ENCODE measurements at regions not wholly inside any gene's neighbourhood (a gene's known extent, or its start where the extent isn't known, plus 50 kb on each side); places are given as distances from the start of the nearest gene placed in this dataset.

DNA sequence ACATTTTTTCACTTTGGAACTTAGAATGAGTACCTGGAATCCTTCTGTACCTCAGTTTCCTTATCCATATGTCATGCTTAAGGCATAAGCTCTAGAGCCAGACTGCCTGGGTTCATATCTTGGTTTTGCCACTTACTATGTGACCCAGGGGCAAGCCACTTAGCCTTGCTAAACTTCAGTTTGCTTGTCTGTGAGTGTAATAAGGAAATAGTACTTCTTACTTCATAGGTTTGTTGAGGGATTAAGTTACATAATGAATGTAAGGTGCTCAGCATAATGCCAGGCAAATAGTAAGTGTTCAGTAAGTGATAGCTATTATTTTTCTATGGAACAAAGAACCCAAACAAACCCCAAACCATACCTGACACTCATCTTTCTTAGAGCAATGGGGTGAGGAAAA lies 225.1 kb downstream of the BCAT1 start:
- no peak for DNase-seq (ENCODE audit: low read depth)

DNA sequence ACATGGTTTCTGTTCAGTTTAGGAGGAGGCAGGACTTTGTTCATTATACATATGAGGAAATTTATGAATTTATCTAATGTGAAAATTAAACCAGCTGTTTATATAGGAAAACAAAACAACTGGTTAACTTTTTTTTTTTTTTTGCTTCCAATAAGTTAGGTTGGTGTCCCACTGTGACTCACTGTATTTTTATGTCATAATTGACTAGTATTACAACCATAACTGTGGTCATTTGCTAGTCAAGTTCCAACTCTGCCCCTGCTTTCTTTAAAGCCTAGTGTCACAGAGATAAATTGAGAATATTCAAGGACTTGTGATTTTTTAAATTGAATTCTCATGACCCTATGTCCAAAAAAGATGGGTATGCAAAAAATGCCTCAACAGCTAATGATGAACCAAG lies 227.7 kb downstream of the BCAT1 start:
- DNase-seq (ENCODE audit: low read depth) = no peak

DNA sequence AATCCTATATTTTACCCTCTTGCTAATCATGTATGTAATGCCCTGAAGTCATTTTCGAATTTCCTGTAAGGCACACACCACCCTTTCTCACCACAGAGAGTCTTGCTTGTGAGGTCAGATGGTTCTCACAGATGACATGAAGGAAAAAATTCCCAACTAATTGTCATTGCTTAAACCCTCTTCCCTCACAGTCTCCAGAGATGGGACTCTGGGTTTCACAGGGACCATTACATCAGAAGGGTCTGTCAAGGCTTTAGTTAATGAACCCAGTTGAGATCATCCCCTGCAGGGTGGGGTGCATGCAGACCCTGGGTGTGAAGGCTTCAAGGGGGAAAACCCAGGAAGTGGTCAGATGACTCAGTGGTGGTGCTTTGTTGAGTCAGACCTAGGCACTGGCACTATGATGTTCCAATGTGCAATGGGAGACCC lies 229.6 kb downstream of the BCAT1 start:
- peak; percentile 52 for DNase-seq (ENCODE audit: low read depth)

DNA sequence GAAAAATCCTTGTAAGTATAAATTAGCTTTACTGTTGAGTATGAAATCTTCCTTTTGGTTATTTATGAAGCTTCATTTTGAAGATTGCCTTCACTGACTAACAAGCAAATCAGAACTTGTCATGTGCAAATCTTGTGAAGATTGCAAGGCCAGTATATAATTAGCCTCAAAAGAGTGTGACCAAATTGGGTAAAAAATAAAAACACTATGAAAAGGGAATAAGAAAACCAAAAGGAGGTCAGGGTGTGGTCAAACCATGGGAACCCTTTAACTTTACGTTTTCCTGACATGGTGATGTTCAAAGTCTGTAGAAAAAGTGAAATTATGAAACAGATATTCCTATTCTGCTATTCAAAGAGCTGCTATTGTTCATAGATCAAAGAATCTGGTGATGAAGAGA lies 230.3 kb downstream of the BCAT1 start:
- DNase-seq (ENCODE audit: low read depth) = no peak

DNA sequence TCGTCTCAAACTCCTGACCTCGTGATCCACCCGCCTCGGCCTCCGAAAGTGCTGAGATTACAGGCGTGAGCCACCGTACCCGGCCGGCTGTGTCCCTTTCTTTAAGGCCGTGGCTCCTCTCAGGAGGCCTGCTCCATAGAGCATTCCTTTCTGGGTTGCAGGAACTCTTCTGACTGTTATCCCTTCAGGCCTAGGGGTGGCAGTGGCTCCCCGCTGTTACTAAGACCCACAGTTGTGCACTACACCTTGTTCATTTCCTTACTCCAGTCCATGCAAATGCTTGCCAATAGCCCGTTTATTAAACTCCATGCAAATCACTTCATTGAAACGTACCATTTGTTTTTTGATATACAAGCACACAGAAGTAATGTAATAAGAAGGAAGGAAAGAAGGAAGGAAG lies 234.7 kb downstream of the BCAT1 start:
- no peak for DNase-seq (ENCODE audit: low read depth)

DNA sequence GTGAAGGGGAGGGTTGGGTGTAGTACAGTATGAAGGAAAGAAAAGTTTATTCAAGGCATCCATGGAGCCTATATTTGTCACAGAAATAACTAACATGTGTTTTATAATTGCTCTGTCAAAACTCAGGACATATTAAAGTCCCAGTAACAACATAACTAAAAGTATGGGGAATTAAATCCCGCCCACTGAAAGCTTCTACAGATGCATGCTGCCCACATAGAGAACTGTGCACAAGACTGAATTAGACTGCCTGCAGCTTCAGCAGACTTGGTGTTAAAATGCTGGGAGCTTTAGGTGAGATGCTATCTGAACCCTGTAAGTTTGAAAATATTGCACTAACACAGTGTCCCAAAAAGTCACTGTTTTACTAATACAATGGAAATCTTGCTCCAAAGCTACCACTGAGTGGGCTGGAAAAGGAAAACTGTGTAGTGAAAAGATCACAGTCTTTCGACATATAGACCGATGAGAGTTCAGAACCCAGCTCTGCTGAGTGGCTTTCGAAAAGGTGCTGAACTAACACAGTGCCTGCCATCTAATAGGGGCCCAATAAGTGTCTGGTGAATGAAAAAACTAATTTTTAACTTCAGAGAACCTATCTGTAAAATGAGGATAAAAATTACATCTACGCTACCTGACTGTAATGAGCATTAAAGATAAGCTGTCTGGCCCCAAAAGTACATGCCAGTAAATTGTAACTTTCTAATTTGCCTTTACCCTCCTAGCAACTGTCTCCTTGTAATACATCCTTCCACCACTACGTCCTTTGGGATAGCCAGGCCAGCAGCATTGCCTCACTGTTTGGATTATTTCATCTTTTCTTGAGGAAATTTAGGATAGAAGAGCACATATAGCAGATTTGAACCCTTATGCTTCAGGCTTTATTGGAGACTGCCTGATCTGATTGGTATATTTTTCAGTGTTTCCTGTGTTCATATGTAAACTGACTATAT lies 237.6 kb downstream of the BCAT1 start:
- DNase-seq (ENCODE audit: low read depth) = no peak

DNA sequence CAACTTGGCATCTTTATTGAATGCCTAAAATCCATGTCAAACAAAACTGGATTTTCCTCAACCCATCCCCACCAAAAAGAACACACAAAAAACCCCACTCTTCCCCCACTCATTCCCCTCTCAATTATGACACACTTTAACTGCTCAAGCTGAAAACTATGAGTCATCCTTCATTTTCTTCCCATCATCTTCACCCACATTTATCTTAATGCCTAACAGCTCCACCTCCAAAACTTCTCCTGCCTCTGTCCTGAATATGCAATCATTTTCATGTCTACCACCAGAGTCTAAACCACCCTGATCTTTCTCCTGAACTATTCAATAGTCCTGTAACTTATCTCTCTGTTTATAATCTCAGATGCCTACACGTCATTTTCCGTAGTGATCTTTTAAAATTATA lies 239.7 kb downstream of the BCAT1 start:
- DNase-seq (ENCODE audit: low read depth) = peak; percentile 67

DNA sequence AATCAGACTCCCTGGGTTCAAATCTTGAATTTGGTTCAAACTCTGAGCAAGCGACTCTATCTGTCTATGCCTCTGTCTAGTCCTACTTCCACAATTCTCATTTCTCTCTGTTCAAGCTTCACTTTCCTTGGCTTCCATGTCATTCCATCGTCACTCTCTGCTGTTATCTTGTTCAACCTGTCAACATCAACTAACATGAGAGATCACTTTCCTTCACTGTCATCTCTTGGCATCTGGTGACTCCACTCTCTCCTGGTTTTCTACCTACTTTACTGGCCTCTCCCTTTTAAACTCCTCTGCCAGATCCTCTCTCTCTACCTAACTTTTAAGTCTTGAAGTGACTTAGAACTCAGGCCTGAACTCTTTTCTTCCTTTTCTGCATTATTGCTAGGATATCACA lies 240.2 kb downstream of the BCAT1 start:
- no peak for DNase-seq (ENCODE audit: low read depth)

DNA sequence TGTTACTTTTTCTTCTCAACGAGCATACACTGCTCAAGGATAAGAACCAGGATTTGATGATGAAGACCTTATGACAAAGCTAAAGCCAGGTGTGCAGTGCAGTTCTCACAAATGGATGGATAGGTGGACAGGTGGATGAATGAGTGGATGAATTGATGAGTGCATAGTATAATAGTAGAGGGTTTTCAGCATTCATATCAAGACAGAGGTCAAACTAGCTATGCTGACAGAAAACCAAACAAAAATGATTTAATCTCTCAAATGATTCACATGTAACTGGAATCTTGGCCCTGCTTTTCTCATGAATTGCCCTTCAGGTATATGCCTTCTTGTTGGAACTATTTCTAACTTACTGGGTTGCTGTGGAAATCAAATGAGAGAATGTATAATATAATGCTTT lies 240.9 kb downstream of the BCAT1 start:
- no peak for DNase-seq (ENCODE audit: low read depth)

DNA sequence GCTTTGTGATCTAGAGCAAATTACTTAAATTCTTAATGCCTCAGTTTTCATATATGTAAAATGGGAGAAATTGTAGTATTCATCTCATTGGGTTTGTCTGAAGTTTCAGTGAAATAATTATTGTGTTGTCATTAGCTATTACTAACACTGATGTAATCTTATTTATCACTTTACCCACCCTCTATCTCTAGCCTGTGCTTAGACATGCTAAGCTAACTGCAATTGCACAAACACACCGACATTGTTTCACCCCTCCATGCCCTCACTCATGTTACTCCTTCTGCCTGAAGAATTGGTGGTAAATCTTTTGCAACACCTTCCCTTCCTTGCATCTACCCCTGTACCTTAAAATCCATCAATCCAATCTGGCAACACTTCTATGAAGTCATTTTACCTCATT lies 241.6 kb downstream of the BCAT1 start:
- peak; percentile 56 for DNase-seq (ENCODE audit: low read depth)

DNA sequence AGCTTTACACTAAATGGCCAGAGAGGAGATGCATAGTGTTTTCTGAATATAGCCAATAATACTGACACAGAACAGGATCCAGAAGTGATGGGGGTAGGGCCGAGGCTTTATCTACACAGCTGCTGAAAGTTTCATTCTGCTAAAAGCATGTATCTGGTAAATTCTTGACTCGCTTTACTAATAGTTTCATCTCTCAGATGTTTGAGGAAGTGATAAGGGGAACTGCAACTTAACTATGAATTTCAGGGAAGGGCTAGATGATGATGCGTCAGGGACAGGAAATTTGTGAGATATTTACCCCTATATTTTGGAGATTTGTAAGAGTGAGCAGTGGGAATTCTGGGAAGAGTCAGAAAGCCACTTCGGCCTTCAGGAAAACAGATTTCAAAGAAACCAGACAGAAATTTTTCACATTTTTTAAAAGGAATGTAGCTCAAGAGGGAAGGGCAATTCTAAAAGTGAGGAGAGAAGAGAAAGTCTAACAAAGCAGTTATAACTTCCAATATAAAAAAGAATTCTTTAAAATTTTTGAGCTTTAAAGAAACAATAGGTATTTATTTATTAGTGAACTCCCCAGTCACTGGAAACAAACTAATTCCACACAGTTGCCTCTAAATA lies 243.1 kb downstream of the BCAT1 start:
- DNase-seq (ENCODE audit: low read depth) = peak; percentile 38

DNA sequence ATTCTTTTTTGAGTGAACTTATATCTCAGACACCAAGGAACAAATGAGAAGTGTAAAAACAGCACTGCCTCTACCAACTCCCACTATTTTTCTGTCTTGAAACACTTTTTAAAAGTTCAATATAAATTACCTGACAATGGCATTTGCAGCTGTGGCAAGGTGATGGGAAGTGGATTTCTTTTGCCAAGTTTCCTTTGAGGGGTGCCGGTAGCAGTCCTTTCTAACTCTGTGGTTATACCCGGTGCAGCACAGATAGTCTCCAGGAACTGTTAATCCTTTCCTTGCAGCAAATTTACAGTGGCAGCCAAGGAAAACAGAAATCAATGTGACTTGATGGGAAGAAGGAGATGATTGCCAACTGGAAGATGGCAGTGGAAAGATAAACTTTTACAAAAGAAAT lies 243.7 kb downstream of the BCAT1 start:
- DNase-seq (ENCODE audit: low read depth) = no peak

DNA sequence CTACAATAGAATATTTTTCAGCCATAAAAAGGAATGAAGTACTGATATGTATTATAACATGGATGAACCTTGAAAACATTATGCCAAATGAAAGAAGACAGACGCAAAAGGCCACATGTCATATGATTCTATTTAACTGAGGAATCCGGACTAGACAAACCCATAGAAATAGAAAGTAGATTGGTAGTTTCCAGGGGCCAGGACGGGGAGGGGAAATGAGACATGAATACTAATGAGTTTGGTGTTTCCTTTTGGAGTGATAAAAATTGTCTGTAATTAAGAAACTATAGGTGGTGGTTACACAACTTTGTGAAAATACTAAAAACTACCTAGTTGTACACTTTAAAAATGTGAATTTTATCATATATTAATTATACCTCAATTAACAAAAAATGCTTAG lies 247.6 kb downstream of the BCAT1 start:
- DNase-seq (ENCODE audit: low read depth) = no peak

DNA sequence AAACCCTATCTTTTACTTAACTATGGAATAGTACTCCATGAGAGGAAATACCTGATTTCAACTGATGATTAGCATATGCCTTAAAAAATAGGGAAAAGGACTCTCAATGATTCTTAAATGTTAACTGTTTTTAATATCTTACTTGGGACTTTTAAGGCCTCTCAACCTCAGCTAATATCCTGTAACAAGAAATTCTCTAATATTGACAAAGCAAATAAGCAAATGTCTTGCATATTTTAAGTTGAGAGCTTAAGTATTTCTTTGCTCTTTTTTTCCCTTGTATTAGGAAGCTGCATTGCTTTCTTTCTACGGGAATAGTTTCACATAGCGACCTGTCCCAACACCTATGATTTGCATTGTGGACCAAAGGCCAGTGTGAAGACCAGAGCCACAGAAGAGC lies 249.9 kb downstream of the BCAT1 start:
- DNase-seq (ENCODE audit: low read depth) = no peak

DNA sequence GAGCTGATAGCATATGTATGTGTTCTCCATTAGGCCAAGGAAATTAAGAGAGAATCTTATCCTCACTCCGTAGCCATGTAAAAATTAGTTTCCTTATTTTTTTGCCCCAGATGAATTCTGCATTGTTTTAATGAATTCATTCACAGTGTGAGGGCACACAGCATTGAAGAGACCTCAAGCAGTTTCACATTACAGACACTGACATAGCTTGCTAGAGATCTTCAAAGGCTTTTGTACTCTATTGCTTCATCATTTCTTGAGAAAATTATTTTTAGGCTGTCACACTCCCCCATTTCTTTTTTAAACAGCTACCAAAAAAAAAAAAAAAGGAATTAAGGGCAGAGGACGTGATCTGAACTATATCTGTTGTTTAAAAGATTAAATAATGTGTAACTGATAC lies 251.1 kb downstream of the BCAT1 start:
- peak; percentile 19 for DNase-seq (ENCODE audit: low read depth)

DNA sequence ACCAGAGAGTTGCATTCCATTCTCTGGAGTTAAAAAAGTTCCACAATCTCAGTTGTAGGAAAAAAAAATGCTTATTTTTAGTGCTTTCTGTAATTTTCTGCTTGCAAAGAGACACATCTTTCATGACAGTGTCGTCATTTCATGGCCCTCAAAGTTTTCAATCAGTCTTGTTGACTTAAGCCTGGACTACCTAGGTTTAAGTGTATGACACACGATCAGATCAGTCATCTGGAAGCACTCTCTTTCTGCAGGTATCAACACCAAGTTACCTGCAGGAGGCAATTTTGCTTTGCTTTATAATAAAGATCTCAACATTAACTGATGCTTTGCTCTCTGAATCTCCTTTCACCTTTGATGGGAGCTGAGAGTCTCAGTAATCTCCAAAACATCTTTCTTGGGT lies 251.6 kb downstream of the BCAT1 start:
- no peak for DNase-seq (ENCODE audit: low read depth)

DNA sequence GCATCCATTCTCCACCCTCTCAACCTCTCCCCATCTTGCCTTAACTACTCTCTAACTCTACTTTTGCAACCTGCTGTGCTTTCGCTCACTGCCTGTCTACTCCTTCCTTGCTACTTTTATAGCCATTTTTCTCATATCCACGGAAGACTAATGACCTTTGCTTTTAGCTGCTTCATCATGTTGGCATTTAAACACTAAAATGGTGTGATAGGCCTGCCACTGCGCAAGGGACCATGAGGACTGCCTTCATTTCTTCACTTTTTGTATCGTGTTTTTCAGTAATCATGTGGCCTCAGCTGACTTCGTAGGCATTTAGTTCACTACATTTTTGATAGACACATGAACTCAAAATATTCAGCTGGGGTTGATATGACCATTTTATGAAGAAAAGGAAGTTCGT lies 252.1 kb downstream of the BCAT1 start:
- no peak for DNase-seq (ENCODE audit: low read depth)

DNA sequence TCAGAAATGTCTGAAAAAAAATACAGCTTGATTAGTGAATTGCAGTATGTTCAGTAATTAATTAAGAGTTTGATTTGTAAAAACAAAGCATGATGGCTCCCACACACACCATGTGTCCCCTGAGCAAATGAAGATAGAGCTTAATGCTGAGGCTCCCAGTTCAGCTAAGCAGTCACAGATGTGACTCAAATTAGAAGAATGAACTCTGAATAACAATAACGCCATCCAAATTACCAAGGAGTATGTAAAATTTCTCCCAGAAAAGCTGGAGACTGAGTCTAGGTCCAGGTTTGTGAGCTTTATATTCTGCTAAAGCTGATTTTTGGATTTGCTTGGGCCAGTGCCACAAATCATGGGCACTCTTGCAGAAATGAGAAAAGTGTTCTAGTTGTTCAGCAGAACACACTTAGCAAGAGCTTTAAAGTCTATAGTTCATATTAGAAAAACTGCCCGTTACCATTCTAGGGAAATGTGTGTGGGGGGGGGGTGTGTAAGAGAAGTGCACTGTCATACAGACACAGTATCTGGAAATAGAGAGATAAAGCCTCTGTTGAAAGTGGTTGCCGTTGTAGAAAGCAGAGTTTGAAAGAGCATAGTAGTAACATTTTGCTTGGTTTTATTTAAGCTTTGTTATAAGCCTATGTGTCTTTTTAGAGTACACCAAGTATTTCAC lies 253.1 kb downstream of the BCAT1 start:
- DNase-seq (ENCODE audit: low read depth) = peak; percentile 13

DNA sequence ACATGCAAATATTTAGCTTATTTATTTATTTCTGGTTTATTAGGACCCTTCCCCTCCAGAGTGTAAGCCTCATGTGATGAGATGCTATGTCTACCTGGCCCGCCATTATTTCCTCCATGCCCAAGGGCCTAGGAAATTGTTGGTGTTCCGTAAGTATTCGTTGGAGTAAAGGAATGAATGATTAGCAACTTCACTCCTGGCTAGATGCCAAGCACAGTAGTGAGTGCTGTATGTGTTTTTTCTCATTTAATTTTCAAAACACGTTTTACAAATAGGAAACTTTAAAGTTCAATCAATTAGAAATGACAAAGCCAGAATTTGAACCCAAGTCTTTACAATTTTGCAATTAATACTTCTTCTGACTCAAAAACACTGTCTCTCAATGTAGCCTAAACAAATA lies 253.8 kb downstream of the BCAT1 start:
- no peak for DNase-seq (ENCODE audit: low read depth)

DNA sequence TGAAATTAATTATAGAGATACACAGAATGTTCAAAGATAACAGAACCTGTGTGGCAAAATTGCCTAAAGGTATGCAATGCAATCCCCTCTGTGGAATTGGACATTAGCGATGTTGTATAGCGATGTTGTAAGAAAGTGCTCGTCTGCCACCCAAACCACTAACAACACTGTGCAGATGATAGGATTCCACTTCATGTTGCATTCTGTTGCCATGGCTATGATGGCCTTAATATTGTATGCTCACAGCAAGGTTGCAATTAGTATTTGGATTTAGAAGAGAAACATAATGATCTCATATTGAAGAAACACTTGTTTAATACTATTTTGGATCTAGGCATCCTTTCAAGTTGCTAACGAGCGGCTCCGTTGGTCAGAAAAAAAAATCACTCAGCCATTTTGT lies 260.3 kb downstream of the BCAT1 start:
- no peak for DNase-seq (ENCODE audit: low read depth)

DNA sequence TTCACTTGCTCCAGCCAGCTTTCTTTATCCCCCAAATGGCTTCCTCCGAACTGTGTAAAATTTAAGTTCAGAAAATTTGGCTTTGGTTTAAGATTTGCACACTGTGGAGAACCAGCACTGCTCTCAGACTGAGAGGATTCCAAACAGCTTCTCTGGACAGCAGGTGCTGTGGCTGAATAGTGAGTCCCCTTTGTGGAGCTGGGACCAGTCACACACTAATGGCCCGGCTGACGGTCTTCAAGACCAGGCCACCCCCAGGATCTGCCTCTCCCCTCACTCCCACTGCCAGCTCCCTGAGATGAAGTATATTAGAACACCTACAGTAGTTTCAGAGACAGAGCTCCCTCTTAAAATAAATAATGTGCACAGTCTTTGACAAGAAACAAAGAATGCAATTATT lies 267.3 kb downstream of the BCAT1 start:
- DNase-seq (ENCODE audit: low read depth) = no peak

DNA sequence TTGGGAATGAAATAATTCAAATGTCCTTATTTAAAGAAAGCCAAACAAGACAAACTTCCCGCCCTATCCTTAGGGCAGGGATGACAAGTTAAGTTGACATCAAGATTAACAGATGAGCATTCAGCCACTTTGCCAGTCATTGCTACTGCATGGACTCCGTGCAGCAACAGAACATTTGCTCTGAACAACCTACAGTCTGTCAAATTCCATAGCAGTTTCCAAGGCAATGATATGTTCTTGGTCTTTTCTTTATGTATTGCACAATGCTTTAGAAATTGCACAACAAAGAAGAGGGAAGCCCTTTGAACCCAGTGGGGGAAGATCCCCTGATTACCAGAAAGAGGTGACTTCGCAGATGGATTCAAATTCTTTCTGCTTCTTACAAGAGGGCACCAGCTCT lies 269.8 kb downstream of the BCAT1 start:
- peak; percentile 85 for DNase-seq (ENCODE audit: low read depth)

DNA sequence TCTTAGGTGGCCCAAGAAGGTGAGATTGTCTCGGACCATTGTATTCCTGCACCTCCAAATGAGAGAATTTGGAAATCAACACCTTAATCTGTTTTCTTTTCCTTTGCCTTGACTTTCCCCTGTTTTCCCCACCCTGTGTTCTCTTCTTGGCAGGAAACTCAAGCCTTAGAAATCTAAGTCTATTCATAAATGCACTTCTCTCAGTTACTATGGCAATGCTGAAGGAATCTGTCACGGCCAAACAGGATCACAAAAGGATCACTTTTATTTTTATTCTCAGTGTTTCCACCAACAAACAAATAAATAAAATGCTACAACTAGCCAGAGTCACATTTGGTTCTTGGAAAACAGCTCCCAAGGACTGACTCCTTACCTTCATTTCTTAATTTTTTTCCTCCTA lies 270.5 kb downstream of the BCAT1 start:
- no peak for DNase-seq (ENCODE audit: low read depth)
